ENCODE measurements at regions not wholly inside any gene's neighbourhood (a gene's known extent, or its start where the extent isn't known, plus 50 kb on each side); places are given as distances from the start of the nearest gene placed in this dataset.

GRCh38 chr5:147037515-147038205, 159.1 kb upstream of the PPP2R2B start:
- no peak for DNase-seq (ENCODE audit: low read depth)

- no peak for DNase-seq (ENCODE audit: low read depth)
These were observed 162.3 kb upstream of the PPP2R2B start for GRCh38 chr5:147040856-147041255.

DNA sequence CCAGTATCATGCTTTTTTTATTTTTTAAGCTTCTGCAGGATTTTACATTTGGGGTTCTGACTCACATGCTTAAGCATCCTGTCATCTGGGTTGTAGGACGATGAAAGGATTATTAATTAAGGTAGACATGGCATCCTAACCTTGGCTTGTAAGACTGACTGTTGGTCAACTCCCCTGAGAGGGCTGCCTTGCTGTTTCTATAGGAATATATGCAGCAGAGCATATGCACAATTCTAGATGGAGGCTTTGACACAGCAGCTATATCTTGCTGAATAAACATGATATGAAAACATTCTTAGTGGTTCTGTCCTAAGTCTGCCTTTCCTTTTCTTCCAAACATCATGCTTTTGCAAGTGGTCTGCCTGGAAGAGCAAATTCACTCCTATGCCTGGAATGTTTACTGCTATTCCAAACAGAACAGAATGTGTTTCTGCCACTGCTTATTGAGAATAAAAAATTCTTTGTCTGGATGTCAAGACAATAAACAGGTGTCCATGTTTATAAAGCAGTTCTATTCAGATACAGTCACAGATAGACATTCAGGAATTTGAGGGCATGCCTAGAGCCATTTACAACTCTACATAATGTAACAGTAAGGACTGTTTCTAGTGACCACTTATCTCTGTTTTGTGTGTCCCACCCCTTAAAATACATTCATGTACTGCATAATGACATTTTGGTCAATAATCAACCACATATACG, 166.2 kb upstream of the PPP2R2B start:
- no peak for DNase-seq (ENCODE audit: low read depth)

GRCh38 chr5:147045290-147045689, 166.7 kb upstream of the PPP2R2B start:
- DNase-seq (ENCODE audit: low read depth) = no peak

- no peak for DNase-seq (ENCODE audit: low read depth)
These were observed 167.7 kb upstream of the PPP2R2B start for GRCh38 chr5:147046281-147046680.

DNA sequence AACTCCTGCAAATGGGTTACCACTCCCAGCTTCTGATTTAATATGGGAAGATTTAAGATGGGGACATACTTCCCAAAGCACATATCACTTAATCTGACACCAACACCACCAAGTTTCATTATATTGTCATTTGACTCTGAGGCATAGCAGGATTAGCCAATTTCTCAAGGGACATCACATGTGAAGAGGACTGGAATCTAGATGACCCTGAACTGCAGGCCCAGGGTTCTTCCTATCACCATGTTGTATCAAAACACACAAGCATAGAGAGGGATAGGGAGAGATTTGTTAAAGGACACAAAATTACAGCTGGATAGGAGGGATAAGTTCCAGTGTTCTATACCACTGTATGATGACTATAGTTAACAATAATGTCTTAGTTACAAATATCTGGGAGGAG, 168.3 kb upstream of the PPP2R2B start:
- DNase-seq (ENCODE audit: low read depth) = no peak

GRCh38 chr5:147049764-147050163, 171.2 kb upstream of the PPP2R2B start:
- DNase-seq (ENCODE audit: low read depth) = no peak

GRCh38 chr5:147050172-147050571, 171.6 kb upstream of the PPP2R2B start:
- DNase-seq (ENCODE audit: low read depth) = no peak

GRCh38 chr5:147051193-147051592, 172.6 kb upstream of the PPP2R2B start:
- no peak for DNase-seq (ENCODE audit: low read depth)

- DNase-seq (ENCODE audit: low read depth) = no peak
These were observed 174.0 kb upstream of the PPP2R2B start for GRCh38 chr5:147052519-147052918.

DNA sequence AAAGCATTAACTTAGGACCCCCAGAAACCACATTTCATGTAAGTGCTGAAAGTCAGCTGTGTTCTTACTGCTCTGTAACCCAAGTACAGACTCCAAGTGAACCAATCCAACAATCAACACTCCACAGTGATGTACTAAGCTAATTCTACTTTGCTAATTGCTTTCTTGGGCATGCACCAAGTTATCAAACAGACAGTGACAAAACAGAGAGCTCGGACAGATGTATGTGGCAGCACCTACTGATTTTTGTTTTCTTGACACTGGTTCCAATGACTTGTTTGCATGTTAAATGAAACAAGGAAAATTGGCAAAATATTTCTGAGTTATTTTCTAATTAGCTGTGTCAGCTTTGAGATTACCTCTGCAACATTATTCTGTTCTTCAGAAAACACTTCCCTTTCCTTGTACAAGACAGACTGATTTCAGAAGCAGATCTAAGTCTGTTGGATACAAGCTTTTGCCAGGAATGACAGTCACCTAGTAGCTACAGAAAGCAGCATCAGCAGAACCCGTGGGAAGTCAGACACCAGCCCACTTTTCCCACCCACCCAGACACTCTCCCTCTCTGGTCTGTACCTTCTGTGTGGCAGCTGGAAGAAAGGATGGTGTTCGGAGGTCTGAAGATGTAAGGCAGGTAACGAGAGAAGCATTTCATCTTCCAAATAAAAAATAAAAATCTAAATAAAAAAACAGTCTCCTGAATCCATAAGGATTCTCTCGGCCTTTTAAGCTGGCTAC, 176.7 kb upstream of the PPP2R2B start:
- DNase-seq (ENCODE audit: low read depth) = no peak

DNA sequence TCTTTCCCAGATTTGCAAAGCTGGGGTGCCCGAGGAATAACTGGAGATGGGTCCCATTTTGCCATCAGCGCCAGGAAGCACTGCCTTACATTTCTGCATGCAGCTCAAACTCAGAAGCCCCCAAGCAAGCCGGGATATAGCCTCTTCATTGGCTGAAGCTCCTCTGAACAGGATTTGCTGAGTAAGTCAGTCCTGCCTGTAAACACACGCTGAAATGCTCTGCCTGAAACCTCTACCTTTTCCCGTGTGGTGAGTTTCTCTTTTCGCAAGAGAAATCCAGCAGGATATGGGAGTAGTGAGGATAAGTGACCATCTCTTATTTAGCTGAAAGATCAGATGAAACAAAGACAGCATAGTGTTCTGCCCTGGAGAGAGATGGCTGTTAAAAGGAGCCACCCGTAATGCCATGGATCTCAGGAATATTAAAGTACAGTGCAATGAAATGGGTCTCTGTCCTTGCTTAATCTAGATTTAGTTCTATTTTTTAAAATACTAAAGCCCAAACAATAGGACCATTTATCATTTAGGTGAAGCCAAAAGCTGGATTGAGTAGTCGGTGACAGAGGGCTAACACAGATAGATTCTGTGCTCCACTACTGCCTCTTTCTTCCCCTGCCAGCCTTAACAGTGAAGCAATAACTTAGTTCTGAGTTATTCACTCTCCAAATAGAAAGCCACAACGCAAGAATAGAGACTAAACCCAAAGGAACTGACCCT, 177.5 kb upstream of the PPP2R2B start:
- no peak for DNase-seq (ENCODE audit: low read depth)

- no peak for DNase-seq (ENCODE audit: low read depth)
These were observed 177.8 kb upstream of the STK32A start for GRCh38 chr5:147057051-147057450.

DNA sequence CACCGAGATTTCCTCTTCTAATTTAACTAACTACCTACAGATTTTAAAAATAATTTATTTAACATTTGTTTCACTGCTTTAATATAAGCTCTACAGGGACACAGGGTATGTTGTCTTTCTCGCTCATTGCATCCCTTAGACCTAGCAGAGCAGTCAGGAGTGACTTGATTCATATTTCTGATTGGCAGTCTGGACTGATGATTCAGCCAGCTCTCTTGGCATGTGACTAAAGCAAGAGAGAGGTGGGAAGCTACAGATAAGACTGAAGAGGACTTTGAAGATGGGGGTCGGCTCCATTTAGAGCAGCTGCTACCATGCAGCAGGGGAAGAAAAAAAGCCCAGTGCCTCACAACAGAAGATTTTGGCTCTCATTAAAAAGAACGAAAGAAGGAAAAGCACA, 173.4 kb upstream of the STK32A start:
- no peak for DNase-seq (ENCODE audit: low read depth)

DNA sequence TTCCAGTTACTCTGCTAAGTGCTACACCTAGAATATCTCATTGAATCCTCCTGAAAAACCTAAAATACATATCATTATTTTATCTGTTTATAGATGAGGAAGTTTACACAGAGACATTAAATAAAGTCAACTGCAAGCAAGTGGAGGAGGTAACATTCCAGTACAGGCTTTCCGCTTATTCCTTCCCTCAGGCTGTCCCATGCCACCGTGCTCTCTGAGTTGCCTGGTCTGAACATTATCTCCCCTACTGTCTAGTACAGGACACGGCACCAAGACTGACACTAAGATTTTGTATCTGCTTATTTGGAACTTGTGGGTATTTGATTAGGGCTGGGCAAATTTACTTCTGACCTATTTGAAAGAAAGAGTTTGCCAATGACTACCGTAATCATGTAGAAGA, 172.4 kb upstream of the STK32A start:
- DNase-seq (ENCODE audit: low read depth) = no peak

DNA sequence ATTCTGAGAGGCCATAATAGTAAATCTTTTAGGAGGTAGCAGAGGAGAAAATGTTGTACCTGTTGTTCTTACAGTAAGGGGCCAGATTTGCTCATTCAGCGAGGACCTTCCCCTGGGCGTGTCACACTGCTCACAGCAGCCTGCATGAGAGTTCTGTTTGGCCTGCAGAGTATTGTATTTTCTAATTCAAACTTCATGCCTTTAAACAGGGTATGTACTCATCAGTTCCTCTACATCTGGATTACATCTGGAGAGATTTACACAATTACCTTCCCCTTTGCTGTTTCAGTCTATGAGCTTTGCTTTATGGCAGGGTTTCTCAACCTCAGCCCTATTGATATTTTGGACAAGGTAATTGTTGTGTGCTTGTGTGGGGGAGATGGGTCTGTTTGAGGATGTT, 170.9 kb upstream of the STK32A start:
- DNase-seq (ENCODE audit: low read depth) = no peak

- DNase-seq (ENCODE audit: low read depth) = no peak
These were observed 169.8 kb upstream of the STK32A start for GRCh38 chr5:147065071-147065470.

DNA sequence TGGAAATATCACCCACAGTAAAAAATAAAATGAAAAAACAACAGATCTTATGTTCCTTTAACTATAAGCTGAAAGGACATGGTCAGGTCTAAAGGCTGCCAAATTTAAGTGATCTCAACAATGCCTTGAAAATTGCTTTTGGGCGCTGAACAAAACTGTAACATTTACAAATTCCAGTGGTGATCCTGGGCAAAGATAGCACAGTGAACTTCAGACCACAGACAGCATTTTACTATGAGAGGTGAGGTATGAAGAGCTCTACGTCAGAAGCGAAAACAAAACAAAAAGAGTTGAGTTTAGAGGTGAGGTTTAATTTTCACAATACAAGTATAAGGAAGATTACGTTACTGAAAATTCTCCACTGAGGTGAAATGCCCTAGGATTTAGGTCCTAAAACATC, 165.8 kb upstream of the STK32A start:
- no peak for DNase-seq (ENCODE audit: low read depth)

DNA sequence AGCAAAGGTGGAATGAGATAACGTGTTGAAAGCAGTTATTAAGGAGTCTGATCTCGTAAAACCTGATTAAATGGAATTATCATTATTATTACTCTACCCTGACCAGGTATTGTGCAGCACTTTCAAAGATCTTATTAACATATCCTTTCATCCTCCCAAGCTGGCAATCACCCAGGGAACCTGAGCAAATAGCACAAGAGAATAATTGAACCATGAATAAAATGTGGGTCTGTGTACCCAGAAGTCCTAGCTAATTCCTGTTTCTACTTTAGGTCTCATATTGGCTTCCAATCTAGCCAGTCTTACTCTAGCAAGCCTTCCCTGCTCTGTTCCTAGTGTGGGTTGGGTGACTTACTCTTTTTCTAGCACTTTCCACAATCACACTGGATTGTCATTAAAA, 162.2 kb upstream of the STK32A start:
- no peak for DNase-seq (ENCODE audit: low read depth)

- DNase-seq (ENCODE audit: low read depth) = no peak
These were observed 161.7 kb upstream of the STK32A start for GRCh38 chr5:147073098-147073497.

GRCh38 chr5:147075187-147075586, 159.6 kb upstream of the STK32A start:
- no peak for DNase-seq (ENCODE audit: low read depth)

DNA sequence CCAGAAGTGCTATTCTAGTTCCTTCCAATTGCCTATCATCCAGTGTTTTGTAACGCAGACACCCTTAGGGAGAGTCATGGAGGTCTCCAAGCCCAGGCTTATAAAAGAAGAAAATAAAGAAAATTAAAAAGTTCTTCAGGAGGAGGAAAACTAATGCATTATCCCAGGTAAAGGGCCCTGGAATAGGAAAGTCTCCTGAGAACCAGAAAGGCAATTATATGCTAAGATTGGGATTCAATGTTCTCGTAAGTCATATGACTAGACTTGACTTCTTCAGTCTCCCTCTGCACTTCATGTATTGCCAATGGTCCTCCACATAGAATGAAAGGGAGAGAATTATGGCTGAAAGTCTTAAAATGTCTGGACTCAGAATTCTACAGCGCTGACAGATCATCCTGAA, 154.4 kb upstream of the STK32A start:
- no peak for DNase-seq (ENCODE audit: low read depth)
